NCI-H748 treated with DMSO at 0.1 percent for 48 hours (cell line): ENCODE measurements at regions not wholly inside any gene's neighbourhood (a gene's known extent, or its start where the extent isn't known, plus 50 kb on each side); places are given as distances from the start of the nearest gene placed in this dataset.
"Not testable (repeated sequence)": the region's sequence is repeated elsewhere in the genome, so short reads cannot be mapped to it uniquely, and the experiment has no call there.

Experiments
- DNase-seq: peaks from one replicate; lab custom pipeline; 2025; lab: John Stamatoyannopoulos, UW

GRCh38 chr3:87710511-87710910, 348.3 kb downstream of the CGGBP1 start:
- DNase-seq: no peak

- no peak for DNase-seq
These were observed 348.8 kb downstream of the CGGBP1 start for GRCh38 chr3:87710028-87710427.

- no peak for DNase-seq
These were observed 352.6 kb downstream of the CGGBP1 start for GRCh38 chr3:87706176-87706575.

- DNase-seq: no peak
These were observed 356.2 kb downstream of the CGGBP1 start for GRCh38 chr3:87702600-87702999.

GRCh38 chr3:87696124-87697013, 362.4 kb downstream of the CGGBP1 start:
- DNase-seq: no peak

- no peak for DNase-seq
These were observed 364.1 kb downstream of the CGGBP1 start for GRCh38 chr3:87694678-87695077.

GRCh38 chr3:87691109-87691508, 367.7 kb downstream of the CGGBP1 start:
- no peak for DNase-seq

GRCh38 chr3:87678984-87679660, 379.7 kb downstream of the CGGBP1 start:
- DNase-seq: not testable (repeated sequence)

- no peak for DNase-seq
These were observed 384.2 kb downstream of the CGGBP1 start for GRCh38 chr3:87674397-87675161.

GRCh38 chr3:87673132-87673531, 385.7 kb downstream of the CGGBP1 start:
- no peak for DNase-seq

GRCh38 chr3:87654184-87654583, 377.8 kb upstream of the POU1F1 start:
- DNase-seq: no peak

GRCh38 chr3:87653138-87653537, 376.8 kb upstream of the POU1F1 start:
- not testable (repeated sequence) for DNase-seq

- DNase-seq: no peak
These were observed 358.0 kb upstream of the POU1F1 start for GRCh38 chr3:87634426-87634825.

GRCh38 chr3:87627316-87627715, 350.9 kb upstream of the POU1F1 start:
- no peak for DNase-seq

- no peak for DNase-seq
These were observed 350.2 kb upstream of the POU1F1 start for GRCh38 chr3:87626546-87626945.

- DNase-seq: no peak
These were observed 349.5 kb upstream of the POU1F1 start for GRCh38 chr3:87625876-87626275.

GRCh38 chr3:87624860-87625259, 348.5 kb upstream of the POU1F1 start:
- DNase-seq: no peak

- DNase-seq: no peak
These were observed 345.3 kb upstream of the POU1F1 start for GRCh38 chr3:87621667-87622066.

- no peak for DNase-seq
These were observed 339.1 kb upstream of the POU1F1 start for GRCh38 chr3:87615506-87615905.

- DNase-seq: no peak
These were observed 338.6 kb upstream of the POU1F1 start for GRCh38 chr3:87614998-87615397.

GRCh38 chr3:87607234-87607633, 330.9 kb upstream of the POU1F1 start:
- DNase-seq: no peak

- no peak for DNase-seq
These were observed 319.4 kb upstream of the POU1F1 start for GRCh38 chr3:87595798-87596197.

- DNase-seq: no peak
These were observed 304.9 kb upstream of the POU1F1 start for GRCh38 chr3:87581240-87581639.
